Endothelial cell of umbilical vein (primary cell): ENCODE measurements at regions not wholly inside any gene's neighbourhood (a gene's known extent, or its start where the extent isn't known, plus 50 kb on each side); places are given as distances from the start of the nearest gene placed in this dataset.

Experiments
- BruUV-seq: library from RNA; stranded (reverse); fragments of 400-500 nt; replicated peaks from 2 replicates; lab custom pipeline; 2021; lab: Mats Ljungman, UMichigan
- CTCF ChIA-PET: fragments of 300-600, 350-600 bp; sonication (Branson Sonifier 250); formaldehyde crosslinking; loops from one replicate; lab custom pipeline; 2021; ENCODE audit warnings: antibody characterized with exemption, inconsistent platforms; lab: Charles Lee
- POLR2A ChIA-PET: fragments of 300-600, 350-600 bp; sonication (Branson Sonifier 250); formaldehyde crosslinking; loops from one replicate; lab custom pipeline; 2021; ENCODE audit warnings: antibody characterized with exemption, inconsistent platforms; lab: Charles Lee
- DNase-seq: peaks from one replicate; pipeline ENCODE4 v3.0.0-alpha.2; 2011; ENCODE audit warnings: low read depth, low spot score
- FAIRE-seq: peaks from 2 replicates; lab custom pipeline; 2011; peaks lifted over from hg19 to GRCh38; lab: Jason Lieb, UNC
- H2AFZ ChIP-seq: 2 replicates; pipeline ENCODE4 v1.6.0; 2012; ENCODE audit warnings: low read depth, low read length, control low read depth, inconsistent platforms
- H3K27ac ChIP-seq: 2 replicates; pipeline ENCODE4 v1.5.1; 2011; ENCODE audit warnings: low read depth, mild to moderate bottlenecking, control low read depth, low read length, moderate library complexity; ENCODE audit not compliant: insufficient read depth
- H3K27me3 ChIP-seq, 2 experiments: 2 replicates each; pipeline versions ENCODE4 v1.6.0 to v1.6.1; 2011; ENCODE audit warnings: low read length in 2 of 2, mixed read lengths in 1 of 2; ENCODE audit not compliant: control insufficient read depth in 2 of 2, insufficient read depth in 2 of 2
- H3K36me3 ChIP-seq, 2 experiments: 2 replicates in 1 of 2; 3 replicates in 1 of 2; pipeline ENCODE4 v1.5.1; 2011; ENCODE audit warnings: low read length in 2 of 2, mild to moderate bottlenecking in 1 of 2, moderate library complexity in 1 of 2; ENCODE audit not compliant: control insufficient read depth in 2 of 2, insufficient read depth in 2 of 2; ENCODE audit errors: extremely low read depth in 1 of 2
- H3K4me1 ChIP-seq: 3 replicates; pipeline ENCODE4 v1.5.1; 2011; ENCODE audit warnings: mild to moderate bottlenecking, low read length; ENCODE audit not compliant: control insufficient read depth, insufficient read depth; ENCODE audit errors: extremely low read depth
- H3K4me2 ChIP-seq: 2 replicates; pipeline ENCODE4 v1.6.1; 2011; ENCODE audit warnings: low read length, control low read depth, mixed read lengths; ENCODE audit not compliant: insufficient read depth
- H3K4me3 ChIP-seq, 3 experiments: fragments of 200-600 bp in 1 of 3; sonication (generic), shearing (Covaris generic) in 1 of 3; replicated peaks in 1 of 3; 2 replicates each; pipeline ENCODE4 v1.5.1; 2011 to 2016; ENCODE audit warnings: control low read depth in 3 of 3, low read length in 3 of 3, mild to moderate bottlenecking in 2 of 3, inconsistent platforms in 1 of 3, low read depth in 1 of 3, moderate library complexity in 1 of 3; ENCODE audit not compliant: insufficient read depth in 1 of 3
- H3K79me2 ChIP-seq: 2 replicates; pipeline ENCODE4 v1.6.0; 2012; ENCODE audit warnings: low read length, inconsistent platforms; ENCODE audit not compliant: control insufficient read depth, insufficient read depth
- H3K9ac ChIP-seq: replicated peaks from 2 replicates; pipeline ENCODE3; 2011; ENCODE audit warnings: low read length, control low read depth; ENCODE audit not compliant: insufficient read depth; ENCODE audit errors: extremely low read depth
- H3K9me1 ChIP-seq: replicated peaks from 3 replicates; pipeline ENCODE4 v1.6.0; 2011; ENCODE audit warnings: mild to moderate bottlenecking, low read length; ENCODE audit not compliant: control insufficient read depth, insufficient read depth; ENCODE audit errors: extremely low read depth
- H3K9me3 ChIP-seq: replicated peaks from 2 replicates; pipeline ENCODE4 v1.5.1; 2012; ENCODE audit warnings: low read length, inconsistent platforms; ENCODE audit not compliant: control insufficient read depth, insufficient read depth
- H4K20me1 ChIP-seq: replicated peaks from 2 replicates; pipeline ENCODE3; 2011; ENCODE audit warnings: mild to moderate bottlenecking, low read length; ENCODE audit not compliant: control insufficient read depth, insufficient read depth; ENCODE audit errors: extremely low read depth
- EZH2 ChIP-seq: IDR thresholded peaks from 2 replicates; pipeline ENCODE4 v1.6.1; 2012; ENCODE audit warnings: borderline replicate concordance, low read depth, mild to moderate bottlenecking, moderate library complexity, low read length, inconsistent platforms; ENCODE audit not compliant: severe bottlenecking
- FOS ChIP-seq: IDR thresholded peaks from 2 replicates; pipeline ENCODE4 v1.6.1; 2011; ENCODE audit warnings: mild to moderate bottlenecking, low read length, moderate library complexity, borderline replicate concordance; ENCODE audit not compliant: insufficient read depth
- GATA2 ChIP-seq: IDR thresholded peaks from 2 replicates; pipeline ENCODE4 v1.7.0; 2011; ENCODE audit warnings: low read depth, mild to moderate bottlenecking, moderate library complexity, mixed read lengths, low read length; ENCODE audit not compliant: insufficient read length, insufficient read depth
- JUN ChIP-seq: IDR thresholded peaks from 2 replicates; pipeline ENCODE4 v1.6.1; 2011; ENCODE audit warnings: borderline replicate concordance, low read depth; ENCODE audit not compliant: insufficient read length, insufficient read depth
- MYC ChIP-seq: IDR thresholded peaks from one replicate; pipeline ENCODE4 v1.6.1; 2011; ENCODE audit warnings: mild to moderate bottlenecking, low read depth, low read length
- POLR2A ChIP-seq: IDR thresholded peaks from 2 replicates; pipeline ENCODE4 v1.6.1; 2012; ENCODE audit warnings: low read depth, mild to moderate bottlenecking, control low read depth, low read length
- POLR2AphosphoS5 ChIP-seq: IDR thresholded peaks from 2 replicates; pipeline ENCODE4 v1.6.1; 2012; ENCODE audit warnings: low read depth, mild to moderate bottlenecking, control low read depth, low read length, moderate library complexity; ENCODE audit not compliant: insufficient read depth
- dilution Hi-C: fragments of 300-500 bp; cut with MboI; formaldehyde crosslinking; loops from one replicate; pipeline ENCODE4 v1.15.0; 2019; ENCODE audit warnings: low sequenced_read_pairs; ENCODE audit not compliant: extremely low pct_ligation_motif_present
- intact Hi-C: fragments of 100-400 bp; cut with micrococcal nuclease; formaldehyde crosslinking; loops from one replicate; pipeline ENCODE4 v1.10.0; 2022
- TF ChIP-seq, protein P1 (sequence below): IDR thresholded peaks from 2 replicates; pipeline ENCODE4 v1.6.1; 2011; ENCODE audit not compliant: insufficient read depth, insufficient read length
- TF ChIP-seq, protein P2 (sequence below), 2 donors: IDR thresholded peaks; 1 replicate in 1 of 2; 2 replicates in 1 of 2; pipeline ENCODE4 v1.5.1; 2011; ENCODE audit warnings: low read length in 2 of 2, mild to moderate bottlenecking in 2 of 2, moderate library complexity in 2 of 2, control low read depth in 1 of 2, inconsistent platforms in 1 of 2, low read depth in 1 of 2; ENCODE audit not compliant: insufficient read depth in 1 of 2; ENCODE audit errors: extremely low read depth in 1 of 2

DNA sequence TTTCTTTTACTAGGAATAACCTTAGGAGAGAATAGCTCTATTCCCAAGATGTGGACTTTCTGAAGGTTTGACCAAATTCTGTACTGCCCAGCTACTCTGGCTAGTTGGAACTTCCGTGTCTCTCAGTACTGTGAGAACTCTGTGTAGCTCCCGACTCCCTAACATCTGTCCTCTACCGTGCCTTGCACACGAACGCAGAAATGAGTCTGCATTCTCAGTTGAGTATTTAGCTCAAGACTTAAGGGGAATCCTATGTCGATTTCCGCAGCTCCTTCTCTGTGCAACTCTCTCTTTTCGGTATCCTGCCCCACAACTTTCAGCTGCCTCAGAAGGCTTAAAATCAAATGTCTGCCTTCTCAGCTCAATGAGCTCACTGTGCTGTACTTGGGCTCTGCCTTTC lies 86.7 kb upstream of the EPHB3 start:
- Histone ChIP-seq H2AFZ (no peak overlapping the region), H3K9ac (no peak overlapping the region), H3K4me1 (peaks cover 13% of the 10 kb centered on the region), H3K4me3 (no peak overlapping the region), H3K9me3 (no peaks in the 10 kb centered on the region), H3K36me3 (no peaks in the 10 kb centered on the region), H3K27me3 (peaks cover 28 to 29% of the 10 kb centered on the region in 2 experiments), H3K27ac (no peak overlapping the region), H3K9me1 (no peaks in the 10 kb centered on the region), H3K4me2 (no peak overlapping the region), H3K79me2 (no peaks in the 10 kb centered on the region), H4K20me1 (no peaks in the 10 kb centered on the region)
- POLR2A ChIA-PET, result no interaction called here
- intact Hi-C loops, result no loop called here
- BruUV-seq, result no TSS peak
- TF ChIP-seq MYC (no peak), JUN (no peak), POLR2AphosphoS5 (no peak), GATA2 (no peak), FOS (no peak), POLR2A (no peak), EZH2 (no peak)
- TF ChIP-seq, protein P1, sequence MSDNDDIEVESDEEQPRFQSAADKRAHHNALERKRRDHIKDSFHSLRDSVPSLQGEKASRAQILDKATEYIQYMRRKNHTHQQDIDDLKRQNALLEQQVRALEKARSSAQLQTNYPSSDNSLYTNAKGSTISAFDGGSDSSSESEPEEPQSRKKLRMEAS, result no peak
- TF ChIP-seq, protein P2, sequence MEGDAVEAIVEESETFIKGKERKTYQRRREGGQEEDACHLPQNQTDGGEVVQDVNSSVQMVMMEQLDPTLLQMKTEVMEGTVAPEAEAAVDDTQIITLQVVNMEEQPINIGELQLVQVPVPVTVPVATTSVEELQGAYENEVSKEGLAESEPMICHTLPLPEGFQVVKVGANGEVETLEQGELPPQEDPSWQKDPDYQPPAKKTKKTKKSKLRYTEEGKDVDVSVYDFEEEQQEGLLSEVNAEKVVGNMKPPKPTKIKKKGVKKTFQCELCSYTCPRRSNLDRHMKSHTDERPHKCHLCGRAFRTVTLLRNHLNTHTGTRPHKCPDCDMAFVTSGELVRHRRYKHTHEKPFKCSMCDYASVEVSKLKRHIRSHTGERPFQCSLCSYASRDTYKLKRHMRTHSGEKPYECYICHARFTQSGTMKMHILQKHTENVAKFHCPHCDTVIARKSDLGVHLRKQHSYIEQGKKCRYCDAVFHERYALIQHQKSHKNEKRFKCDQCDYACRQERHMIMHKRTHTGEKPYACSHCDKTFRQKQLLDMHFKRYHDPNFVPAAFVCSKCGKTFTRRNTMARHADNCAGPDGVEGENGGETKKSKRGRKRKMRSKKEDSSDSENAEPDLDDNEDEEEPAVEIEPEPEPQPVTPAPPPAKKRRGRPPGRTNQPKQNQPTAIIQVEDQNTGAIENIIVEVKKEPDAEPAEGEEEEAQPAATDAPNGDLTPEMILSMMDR (IDR thresholded peaks at IDR 0.05; ENCODE audit: extremely low read depth in 1 of 2, insufficient read depth in 1 of 2, low read depth in 1 of 2, low read length in 2 of 2), result no peak
- CTCF ChIA-PET, result interaction anchor here (0.9 to 6.5 kb wide), 7 partner anchors 39 to 103 kb away, joined by 3 to 67 read pairs (median 9); partner anchors contain the start of gene EPHB3
- no peak for FAIRE-seq
- dilution Hi-C loops, result no loop called here
- no peak for DNase-seq
